ENCODE measurements at regions not wholly inside any gene's neighbourhood (a gene's known extent, or its start where the extent isn't known, plus 50 kb on each side); places are given as distances from the start of the nearest gene placed in this dataset.
"Not testable (repeated sequence)": the region's sequence is repeated elsewhere in the genome, so short reads cannot be mapped to it uniquely, and the experiment has no call there.

- DNase-seq = no peak
These were observed 291.2 kb downstream of the ASMT start for GRCh38 chrX:1906028-1906427.

- DNase-seq = not testable (repeated sequence)
These were observed 294.1 kb downstream of the ASMT start for GRCh38 chrX:1908996-1909395.

GRCh38 chrX:1909419-1910206 lies 294.8 kb downstream of the ASMT start:
- no peak for DNase-seq

GRCh38 chrX:1910207-1910470 lies 295.3 kb downstream of the ASMT start:
- no peak for DNase-seq

DNA sequence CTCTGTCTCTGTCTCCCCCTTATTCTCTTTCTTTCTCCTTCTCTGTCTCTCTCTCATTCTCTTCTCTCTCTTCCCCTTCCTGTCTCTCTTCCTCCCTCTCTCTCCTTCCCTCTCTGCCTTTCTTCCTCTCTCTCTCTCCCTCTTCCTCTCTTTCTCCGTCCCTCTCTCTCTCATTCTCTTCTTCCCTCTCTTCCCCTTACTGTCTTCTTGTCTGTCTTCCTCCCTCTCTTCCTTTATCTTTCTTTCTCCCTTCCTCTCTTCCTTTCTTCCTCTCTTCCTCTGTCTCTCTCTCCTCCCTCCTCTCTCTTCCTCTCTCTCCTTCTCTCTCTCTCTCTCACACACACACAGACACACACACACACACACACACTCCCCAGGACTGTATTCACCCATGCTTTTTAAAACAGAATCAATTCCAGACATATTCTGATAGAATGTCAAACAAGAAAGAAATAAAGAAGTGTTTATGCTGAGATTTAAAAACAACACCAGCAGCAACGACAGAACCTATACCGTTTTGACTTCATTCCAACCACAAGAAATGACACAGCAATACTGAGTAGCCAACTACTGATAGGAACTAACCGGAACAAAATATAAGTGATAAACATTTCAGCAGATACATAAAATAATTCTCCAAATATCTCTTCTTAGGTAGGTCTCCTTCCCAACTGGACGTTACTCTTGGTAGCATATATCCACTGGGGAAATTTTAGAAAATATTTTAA lies 296.7 kb downstream of the ASMT start:
- DNase-seq = no peak

GRCh38 chrX:1912193-1912592 lies 297.3 kb downstream of the ASMT start:
- no peak for DNase-seq

- no peak for DNase-seq
These were observed 299.9 kb downstream of the ASMT start for GRCh38 chrX:1914606-1915365.

GRCh38 chrX:1918780-1919179 lies 303.9 kb downstream of the ASMT start:
- no peak for DNase-seq

DNA sequence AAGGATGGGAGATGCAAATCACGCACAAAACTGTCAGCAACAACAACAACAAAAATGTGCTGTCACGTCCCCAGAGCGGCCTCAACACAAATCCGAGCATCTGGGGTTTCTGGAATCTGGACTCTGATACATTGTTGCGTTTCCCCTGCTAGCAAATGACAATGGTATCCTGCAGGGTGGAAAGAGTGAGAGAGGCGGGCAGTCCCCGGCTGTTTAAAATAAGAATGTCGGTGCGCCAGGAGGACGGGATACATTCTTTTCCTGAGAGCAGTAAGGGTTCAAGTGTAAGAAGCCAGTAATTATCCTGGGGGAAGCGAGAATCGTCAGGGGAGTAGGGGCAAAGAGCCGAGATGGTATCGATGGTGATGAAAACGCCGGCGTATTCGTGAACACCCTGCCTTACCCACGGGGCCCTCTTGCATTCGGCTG lies 310.2 kb downstream of the ASMT start:
- no peak for DNase-seq

DNA sequence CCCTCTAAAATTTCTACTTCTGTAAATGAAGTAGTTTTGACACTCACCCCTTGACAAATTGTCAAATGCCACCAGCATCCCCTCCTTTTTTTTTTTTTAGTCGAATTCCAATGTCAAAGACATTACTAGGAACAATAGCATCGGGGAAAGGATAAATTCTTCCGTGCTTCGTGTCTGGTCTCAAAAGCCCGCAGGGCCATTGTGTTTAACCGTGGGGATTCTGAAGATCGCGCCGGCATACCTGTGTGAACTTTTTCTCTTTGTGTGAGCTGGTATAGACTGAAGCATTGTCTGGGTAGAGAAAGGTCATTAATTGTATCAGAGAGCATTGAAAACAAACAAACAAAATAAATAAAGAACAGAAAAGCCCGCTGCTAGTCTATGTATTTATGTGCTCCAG lies 313.9 kb downstream of the ASMT start:
- no peak for DNase-seq

DNA sequence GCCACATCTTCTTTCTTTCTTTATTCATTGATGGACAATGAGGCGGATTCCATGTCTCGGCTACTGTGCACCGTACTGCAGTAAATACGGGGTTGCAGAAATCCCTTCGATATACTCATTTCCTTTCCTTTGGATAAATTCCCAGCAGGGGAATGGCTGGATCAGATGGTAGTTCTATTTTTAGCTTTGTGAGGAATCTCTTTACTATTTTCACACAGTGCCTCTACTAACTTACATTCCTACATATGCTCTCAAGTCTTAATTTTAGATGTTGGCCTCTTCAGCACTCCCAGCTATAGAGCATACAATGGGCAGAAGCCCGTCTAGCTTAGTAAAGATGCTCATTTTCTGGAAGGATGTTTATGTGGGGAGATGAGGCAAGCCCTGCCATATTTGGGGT lies 317.4 kb downstream of the ASMT start:
- no peak for DNase-seq

GRCh38 chrX:1933964-1934363 lies 319.1 kb downstream of the ASMT start:
- DNase-seq = no peak

- no peak for DNase-seq
These were observed 320.9 kb downstream of the ASMT start for GRCh38 chrX:1935805-1936204.

DNA sequence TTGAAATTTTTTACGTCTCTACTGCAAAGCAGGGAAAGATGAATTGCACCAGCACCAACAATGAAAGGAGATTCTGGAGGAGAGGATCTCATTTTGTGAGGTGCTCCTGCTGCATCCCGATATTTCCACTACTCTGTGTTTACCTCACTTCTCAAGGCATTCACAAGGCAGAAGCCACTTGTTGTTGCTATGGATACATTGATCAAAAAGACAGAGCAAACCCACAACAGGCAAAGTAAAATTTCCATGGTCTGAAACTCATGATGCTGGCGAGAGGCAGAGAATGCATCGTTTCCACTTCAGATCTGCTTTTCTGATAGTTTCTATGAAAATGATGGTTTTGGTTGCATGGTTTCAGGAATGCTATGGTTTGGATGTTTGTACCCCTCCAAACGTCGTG lies 323.3 kb downstream of the ASMT start:
- no peak for DNase-seq

DNA sequence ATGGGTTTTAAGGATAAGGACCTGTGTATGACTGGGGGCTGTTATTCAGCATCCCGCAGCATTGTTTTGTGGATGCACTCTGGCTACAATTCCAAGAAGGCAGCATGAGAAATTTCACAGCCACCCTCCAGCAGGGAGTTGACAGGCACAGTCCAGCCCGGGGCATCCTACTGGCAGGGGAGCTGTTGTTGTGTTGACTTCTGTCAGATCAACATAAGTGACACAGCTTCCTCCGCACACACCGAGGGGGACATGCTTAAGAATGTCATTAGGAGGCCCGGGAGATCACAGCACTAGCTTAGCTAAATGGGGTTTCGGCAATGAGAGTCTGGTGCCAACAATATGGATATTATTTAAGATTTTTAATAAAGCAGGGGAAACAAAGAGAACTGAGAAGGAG lies 326.5 kb downstream of the ASMT start:
- DNase-seq = no peak

DNA sequence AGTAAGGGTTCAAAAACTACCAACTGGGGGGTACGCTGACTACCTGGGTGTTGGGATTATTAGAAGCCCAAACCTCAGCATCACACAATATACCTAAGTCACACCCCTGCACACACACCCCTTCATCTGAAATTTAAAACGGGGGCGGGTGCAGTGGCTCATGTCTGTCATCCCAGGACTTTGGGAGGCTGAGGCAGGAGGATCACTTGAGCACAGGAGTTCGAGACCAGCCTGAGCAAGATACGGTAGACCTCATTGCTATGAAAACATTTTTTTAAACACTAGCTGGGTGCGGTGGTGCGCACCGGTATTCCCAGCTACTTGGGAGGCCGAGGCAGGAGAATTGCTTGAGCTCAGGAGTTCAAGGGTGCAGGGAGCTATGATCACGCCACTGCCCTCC lies 331.0 kb downstream of the ASMT start:
- DNase-seq = no peak

- DNase-seq = no peak
These were observed 332.1 kb downstream of the ASMT start for GRCh38 chrX:1946974-1947373.

Data from CD4-positive, alpha-beta T cell treated with Interleukin-10 for 1 hour (primary cell).